Posterior vena cava (tissue), 2 donors: ENCODE measurements at regions not wholly inside any gene's neighbourhood (a gene's known extent, or its start where the extent isn't known, plus 50 kb on each side); places are given as distances from the start of the nearest gene placed in this dataset.

Experiments
- DNase-seq: peaks from one replicate; pipeline ENCODE4 v3.0.0-alpha.2; 2020; ENCODE audit warnings: low spot score
- intact Hi-C, 2 donors: fragments of 100-400 bp; cut with DNase I; formaldehyde crosslinking; loops; one replicate each; pipeline versions ENCODE4 v1.14.1 to v1.14.2; 2022 to 2023
- donor health status: DM: yes; HTN: yes; CAD: no.
- donor health status: DM: yes; HTN: yes; CAD: no.

- DNase-seq: no peak
- intact Hi-C loops: no loop called here
Observed at GRCh38 chr10:35927990-35928488, 285.9 kb upstream of the FZD8 start.

- intact Hi-C loops: no loop called here
- no peak for DNase-seq
Observed at GRCh38 chr10:35927341-35927740, 285.2 kb upstream of the FZD8 start.

GRCh38 chr10:35926846-35927245 is 284.8 kb upstream of the FZD8 start:
- intact Hi-C loops: no loop called here
- no peak for DNase-seq

- DNase-seq: no peak
- intact Hi-C loops: no loop called here
Observed at GRCh38 chr10:35925493-35925892, 283.4 kb upstream of the FZD8 start.

GRCh38 chr10:35924759-35925158 is 282.7 kb upstream of the FZD8 start:
- intact Hi-C loops: no loop called here
- no peak for DNase-seq

GRCh38 chr10:35922876-35923600 is 280.9 kb upstream of the FZD8 start:
- intact Hi-C loops: no loop called here

GRCh38 chr10:35921866-35922350 is 279.8 kb upstream of the FZD8 start:
- intact Hi-C loops: no loop called here

More at GRCh38 chr10:35922876-35923600, 280.9 kb upstream of the FZD8 start:
- no peak for DNase-seq

GRCh38 chr10:35916791-35917190 is 274.7 kb upstream of the FZD8 start:
- no peak for DNase-seq
- intact Hi-C loops: no loop called here

More at GRCh38 chr10:35921866-35922350, 279.8 kb upstream of the FZD8 start:
- no peak for DNase-seq

- intact Hi-C loops: no loop called here
Observed at GRCh38 chr10:35913628-35914027, 271.5 kb upstream of the FZD8 start.

GRCh38 chr10:35912615-35913569 is 270.8 kb upstream of the FZD8 start:
- intact Hi-C loops: no loop called here
- no peak for DNase-seq

More at GRCh38 chr10:35913628-35914027, 271.5 kb upstream of the FZD8 start:
- DNase-seq: no peak

GRCh38 chr10:35911954-35912353 is 269.9 kb upstream of the FZD8 start:
- intact Hi-C loops: no loop called here
- DNase-seq: no peak

GRCh38 chr10:35911233-35911632 is 269.1 kb upstream of the FZD8 start:
- intact Hi-C loops: no loop called here
- DNase-seq: no peak

- DNase-seq: no peak
- intact Hi-C loops: no loop called here
Observed at GRCh38 chr10:35910234-35910633, 268.1 kb upstream of the FZD8 start.

- intact Hi-C loops: no loop called here
- DNase-seq: no peak
Observed at GRCh38 chr10:35909121-35909720, 267.1 kb upstream of the FZD8 start.

GRCh38 chr10:35908451-35908850 is 266.4 kb upstream of the FZD8 start:
- no peak for DNase-seq
- intact Hi-C loops: no loop called here

- DNase-seq: no peak
- intact Hi-C loops: no loop called here
Observed at GRCh38 chr10:35907548-35907947, 265.5 kb upstream of the FZD8 start.

- intact Hi-C loops: no loop called here
Observed at GRCh38 chr10:35906155-35906554, 264.1 kb upstream of the FZD8 start.

GRCh38 chr10:35903021-35903420 is 260.9 kb upstream of the FZD8 start:
- intact Hi-C loops: no loop called here
- DNase-seq: no peak

More at GRCh38 chr10:35906155-35906554, 264.1 kb upstream of the FZD8 start:
- no peak for DNase-seq

GRCh38 chr10:35898716-35899440 is 256.8 kb upstream of the FZD8 start:
- no peak for DNase-seq
- intact Hi-C loops: no loop called here
